SK-N-SH (cell line): ENCODE measurements at regions not wholly inside any gene's neighbourhood (a gene's known extent, or its start where the extent isn't known, plus 50 kb on each side); places are given as distances from the start of the nearest gene placed in this dataset.

Experiments
- CHD2 ChIP-seq: fragments of 150-350 bp; IDR thresholded peaks from 2 replicates; pipeline ENCODE4 v1.6.1; 2018; ENCODE audit warnings: low read length; ENCODE audit not compliant: partially characterized antibody
- EZH2phosphoT487 ChIP-seq: fragments of 200-600 bp; sonication (generic); IDR thresholded peaks from 2 replicates; pipeline ENCODE4 v1.6.1; 2017; ENCODE audit warnings: low read depth, mixed run types, mild to moderate bottlenecking, antibody characterized with exemption, moderate library complexity, borderline replicate concordance
- FOXM1 ChIP-seq: IDR thresholded peaks from 2 replicates; pipeline ENCODE4 v1.4.0; 2012; ENCODE audit warnings: low read depth, mild to moderate bottlenecking
- GABPA ChIP-seq: IDR thresholded peaks from 2 replicates; pipeline ENCODE4 v1.4.0; 2012; ENCODE audit warnings: low read depth, mild to moderate bottlenecking
- JUND ChIP-seq: IDR thresholded peaks from 2 replicates; pipeline ENCODE4 v1.4.0; 2012
- MXI1 ChIP-seq: IDR thresholded peaks from 2 replicates; pipeline ENCODE4 v1.6.1; 2012; ENCODE audit warnings: mild to moderate bottlenecking, low read depth, low read length, improper control_type of control experiment
- POLR2AphosphoS5 ChIP-seq: IDR thresholded peaks from 2 replicates; pipeline ENCODE4 v1.6.1; 2012; ENCODE audit warnings: low read depth, low read length
- RAD21 ChIP-seq: IDR thresholded peaks from 2 replicates; pipeline ENCODE4 v1.6.1; 2012; ENCODE audit warnings: mild to moderate bottlenecking, low read length
- RFX5 ChIP-seq: IDR thresholded peaks from 2 replicates; pipeline ENCODE4 v1.6.1; 2012; ENCODE audit warnings: mild to moderate bottlenecking, improper control_type of control experiment, low read length
- SMC3 ChIP-seq: IDR thresholded peaks from 2 replicates; pipeline ENCODE4 v1.6.1; 2012; ENCODE audit warnings: low read depth, low read length, improper control_type of control experiment
- TF ChIP-seq, protein P1 (sequence below): fragments of 200-600 bp; sonication (generic); IDR thresholded peaks from 2 replicates; pipeline ENCODE4 v1.6.1; 2017; ENCODE audit warnings: antibody characterized with exemption, mild to moderate bottlenecking, moderate library complexity
- TF ChIP-seq, protein P2 (sequence below): fragments of 150-350 bp; IDR thresholded peaks from 2 replicates; pipeline ENCODE4 v1.6.1; 2016; ENCODE audit warnings: mild to moderate bottlenecking, low read depth, low read length
- TF ChIP-seq, protein P3 (sequence below): IDR thresholded peaks from 2 replicates; pipeline ENCODE4 v1.4.0; 2012; ENCODE audit warnings: low read depth
- TF ChIP-seq, protein P4 (sequence below): IDR thresholded peaks from 2 replicates; pipeline ENCODE4 v1.4.0; 2012; ENCODE audit warnings: low read depth, borderline replicate concordance

DNA sequence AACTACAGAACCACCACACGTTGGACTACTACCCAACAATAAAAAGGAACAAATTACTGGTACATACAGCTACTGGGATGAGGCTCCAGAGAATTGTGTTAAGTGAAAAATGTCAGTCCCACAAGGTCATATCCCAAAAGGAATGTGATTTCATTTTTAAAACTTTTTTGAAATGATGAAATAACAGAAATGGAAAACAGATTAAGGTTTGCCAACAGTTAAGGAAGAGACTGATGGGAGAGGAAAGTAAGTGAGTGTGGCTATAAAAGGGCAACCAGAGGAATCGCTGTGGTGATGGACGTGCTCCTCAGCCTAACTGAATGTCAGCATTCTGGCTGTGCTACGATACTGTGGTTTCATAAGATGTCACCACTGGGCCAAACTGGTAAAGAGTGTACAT, 512.8 kb downstream of the UQCRFS1 start:
- TF ChIP-seq, protein P1, sequence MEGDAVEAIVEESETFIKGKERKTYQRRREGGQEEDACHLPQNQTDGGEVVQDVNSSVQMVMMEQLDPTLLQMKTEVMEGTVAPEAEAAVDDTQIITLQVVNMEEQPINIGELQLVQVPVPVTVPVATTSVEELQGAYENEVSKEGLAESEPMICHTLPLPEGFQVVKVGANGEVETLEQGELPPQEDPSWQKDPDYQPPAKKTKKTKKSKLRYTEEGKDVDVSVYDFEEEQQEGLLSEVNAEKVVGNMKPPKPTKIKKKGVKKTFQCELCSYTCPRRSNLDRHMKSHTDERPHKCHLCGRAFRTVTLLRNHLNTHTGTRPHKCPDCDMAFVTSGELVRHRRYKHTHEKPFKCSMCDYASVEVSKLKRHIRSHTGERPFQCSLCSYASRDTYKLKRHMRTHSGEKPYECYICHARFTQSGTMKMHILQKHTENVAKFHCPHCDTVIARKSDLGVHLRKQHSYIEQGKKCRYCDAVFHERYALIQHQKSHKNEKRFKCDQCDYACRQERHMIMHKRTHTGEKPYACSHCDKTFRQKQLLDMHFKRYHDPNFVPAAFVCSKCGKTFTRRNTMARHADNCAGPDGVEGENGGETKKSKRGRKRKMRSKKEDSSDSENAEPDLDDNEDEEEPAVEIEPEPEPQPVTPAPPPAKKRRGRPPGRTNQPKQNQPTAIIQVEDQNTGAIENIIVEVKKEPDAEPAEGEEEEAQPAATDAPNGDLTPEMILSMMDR = no peak
- no peak for TF ChIP-seq JUND
- no peak for TF ChIP-seq CHD2
- TF ChIP-seq RAD21 = no peak
- TF ChIP-seq SMC3 = no peak
- no peak for TF ChIP-seq MXI1
- TF ChIP-seq, protein P2, sequence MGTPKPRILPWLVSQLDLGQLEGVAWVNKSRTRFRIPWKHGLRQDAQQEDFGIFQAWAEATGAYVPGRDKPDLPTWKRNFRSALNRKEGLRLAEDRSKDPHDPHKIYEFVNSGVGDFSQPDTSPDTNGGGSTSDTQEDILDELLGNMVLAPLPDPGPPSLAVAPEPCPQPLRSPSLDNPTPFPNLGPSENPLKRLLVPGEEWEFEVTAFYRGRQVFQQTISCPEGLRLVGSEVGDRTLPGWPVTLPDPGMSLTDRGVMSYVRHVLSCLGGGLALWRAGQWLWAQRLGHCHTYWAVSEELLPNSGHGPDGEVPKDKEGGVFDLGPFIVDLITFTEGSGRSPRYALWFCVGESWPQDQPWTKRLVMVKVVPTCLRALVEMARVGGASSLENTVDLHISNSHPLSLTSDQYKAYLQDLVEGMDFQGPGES = no peak
- TF ChIP-seq, protein P3, sequence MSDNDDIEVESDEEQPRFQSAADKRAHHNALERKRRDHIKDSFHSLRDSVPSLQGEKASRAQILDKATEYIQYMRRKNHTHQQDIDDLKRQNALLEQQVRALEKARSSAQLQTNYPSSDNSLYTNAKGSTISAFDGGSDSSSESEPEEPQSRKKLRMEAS = no peak
- no peak for TF ChIP-seq RFX5
- TF ChIP-seq, protein P4, sequence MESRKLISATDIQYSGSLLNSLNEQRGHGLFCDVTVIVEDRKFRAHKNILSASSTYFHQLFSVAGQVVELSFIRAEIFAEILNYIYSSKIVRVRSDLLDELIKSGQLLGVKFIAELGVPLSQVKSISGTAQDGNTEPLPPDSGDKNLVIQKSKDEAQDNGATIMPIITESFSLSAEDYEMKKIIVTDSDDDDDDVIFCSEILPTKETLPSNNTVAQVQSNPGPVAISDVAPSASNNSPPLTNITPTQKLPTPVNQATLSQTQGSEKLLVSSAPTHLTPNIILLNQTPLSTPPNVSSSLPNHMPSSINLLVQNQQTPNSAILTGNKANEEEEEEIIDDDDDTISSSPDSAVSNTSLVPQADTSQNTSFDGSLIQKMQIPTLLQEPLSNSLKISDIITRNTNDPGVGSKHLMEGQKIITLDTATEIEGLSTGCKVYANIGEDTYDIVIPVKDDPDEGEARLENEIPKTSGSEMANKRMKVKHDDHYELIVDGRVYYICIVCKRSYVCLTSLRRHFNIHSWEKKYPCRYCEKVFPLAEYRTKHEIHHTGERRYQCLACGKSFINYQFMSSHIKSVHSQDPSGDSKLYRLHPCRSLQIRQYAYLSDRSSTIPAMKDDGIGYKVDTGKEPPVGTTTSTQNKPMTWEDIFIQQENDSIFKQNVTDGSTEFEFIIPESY = no peak
- no peak for TF ChIP-seq FOXM1
- TF ChIP-seq GABPA = no peak
- TF ChIP-seq POLR2AphosphoS5 = no peak
- TF ChIP-seq EZH2phosphoT487 = no peak
